Activated naive CD4-positive, alpha-beta T cell treated with anti-CD3 and anti-CD28 coated beads, Interleukin-2, amount 10 ng/mL, durations not matched to agents 7 days and 5 days (primary cell): ENCODE measurements at regions not wholly inside any gene's neighbourhood (a gene's known extent, or its start where the extent isn't known, plus 50 kb on each side); places are given as distances from the start of the nearest gene placed in this dataset.

Source experiments
- CTCF ChIA-PET: fragments of 350-600 bp; sonication (Branson Sonifier 250); formaldehyde crosslinking; loops from one replicate; lab custom pipeline; 2021; ENCODE audit warnings: antibody characterized with exemption; lab: Charles Lee
- DNase-seq: peaks from one replicate; pipeline ENCODE4 v3.0.0-alpha.2; 2020
- H3K27ac Mint-ChIP-seq: one replicate; pipeline ENCODE4 v1.8.0; 2021; ENCODE audit warnings: mild to moderate bottlenecking, moderate library complexity, mixed read lengths
- H3K27me3 Mint-ChIP-seq: one replicate; pipeline ENCODE4 v1.8.0; 2021; ENCODE audit warnings: mild to moderate bottlenecking, mixed read lengths
- H3K36me3 Mint-ChIP-seq: one replicate; pipeline ENCODE4 v1.8.0; 2021; ENCODE audit warnings: mixed read lengths
- H3K4me1 Mint-ChIP-seq: one replicate; pipeline ENCODE4 v1.8.0; 2021; ENCODE audit warnings: mixed read lengths
- H3K4me3 Mint-ChIP-seq: one replicate; pipeline ENCODE4 v1.8.0; 2021; ENCODE audit warnings: mild to moderate bottlenecking, moderate library complexity, mixed read lengths
- H3K9me3 Mint-ChIP-seq: one replicate; pipeline ENCODE4 v1.8.0; 2021; ENCODE audit warnings: mixed read lengths

DNA sequence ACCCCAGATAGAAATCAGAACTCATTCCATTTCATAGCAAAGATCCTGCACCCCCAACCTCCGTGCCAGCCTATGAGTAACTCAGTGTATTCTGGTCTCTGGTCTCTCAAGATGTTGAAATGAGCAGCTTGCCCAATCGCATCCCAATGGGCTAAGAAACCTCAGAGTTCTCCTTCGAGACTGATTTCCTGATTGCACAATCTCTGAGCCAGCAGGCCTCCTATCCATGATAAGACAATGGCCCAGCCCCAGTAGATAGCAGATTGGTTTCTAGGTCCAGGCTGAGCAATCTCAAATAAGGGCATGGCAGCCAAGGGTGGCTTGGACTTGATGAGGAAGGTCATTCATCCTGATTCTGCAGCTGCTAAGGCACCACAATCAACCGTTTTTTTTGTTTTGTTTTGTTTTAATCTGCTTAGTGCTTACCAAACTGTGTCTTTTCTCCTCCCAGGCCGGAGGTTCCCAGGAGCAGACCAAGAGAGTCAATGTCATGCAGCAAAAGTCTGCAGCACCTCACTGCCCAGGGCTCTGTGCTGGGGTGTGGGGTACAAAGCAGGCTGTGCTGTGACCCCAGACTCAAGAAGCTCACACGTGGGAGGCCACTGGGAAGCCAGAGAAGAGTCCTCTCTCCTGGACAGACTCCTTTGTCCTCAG lies 125.1 kb upstream of the NXT1 start:
- Mint-ChIP-seq H3K4me1 (no peaks in the 10 kb centered on the region), H3K27ac (no peak overlapping the region), H3K4me3 (no peak overlapping the region), H3K9me3 (peaks cover 7% of the 10 kb centered on the region), H3K27me3 (no peaks in the 10 kb centered on the region), H3K36me3 (no peaks in the 10 kb centered on the region)
- CTCF ChIA-PET, result no interaction called here
- DNase-seq, result no peak

DNA sequence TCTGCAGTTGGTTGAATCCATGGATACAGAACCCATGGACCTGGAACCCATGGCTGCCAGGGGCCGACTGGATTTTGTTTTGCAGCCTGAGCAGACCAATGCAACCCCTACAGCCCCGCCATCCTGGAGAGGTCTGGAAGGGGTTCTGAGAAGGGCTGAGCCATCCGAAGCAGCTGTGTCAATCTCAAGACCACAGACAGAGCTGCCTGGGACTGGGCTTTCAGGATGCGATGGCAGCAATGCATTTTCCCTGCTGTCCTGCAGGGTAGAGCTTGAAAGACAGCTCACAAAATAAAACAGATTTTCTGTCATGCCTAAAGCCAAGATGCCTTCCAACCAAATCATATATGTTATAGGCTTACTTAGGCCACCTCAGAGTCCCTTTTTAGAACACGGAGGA lies 125.8 kb upstream of the NXT1 start:
- peaks cover 7% of the 10 kb centered on the region for H3K9me3 Mint-ChIP-seq
- H3K27me3 Mint-ChIP-seq, result no peaks in the 10 kb centered on the region
- H3K27ac Mint-ChIP-seq, result no peak overlapping the region
- H3K4me1 Mint-ChIP-seq, result no peaks in the 10 kb centered on the region
- H3K36me3 Mint-ChIP-seq, result no peaks in the 10 kb centered on the region
- CTCF ChIA-PET, result no interaction called here
- no peak overlapping the region for H3K4me3 Mint-ChIP-seq
- DNase-seq, result no peak

DNA sequence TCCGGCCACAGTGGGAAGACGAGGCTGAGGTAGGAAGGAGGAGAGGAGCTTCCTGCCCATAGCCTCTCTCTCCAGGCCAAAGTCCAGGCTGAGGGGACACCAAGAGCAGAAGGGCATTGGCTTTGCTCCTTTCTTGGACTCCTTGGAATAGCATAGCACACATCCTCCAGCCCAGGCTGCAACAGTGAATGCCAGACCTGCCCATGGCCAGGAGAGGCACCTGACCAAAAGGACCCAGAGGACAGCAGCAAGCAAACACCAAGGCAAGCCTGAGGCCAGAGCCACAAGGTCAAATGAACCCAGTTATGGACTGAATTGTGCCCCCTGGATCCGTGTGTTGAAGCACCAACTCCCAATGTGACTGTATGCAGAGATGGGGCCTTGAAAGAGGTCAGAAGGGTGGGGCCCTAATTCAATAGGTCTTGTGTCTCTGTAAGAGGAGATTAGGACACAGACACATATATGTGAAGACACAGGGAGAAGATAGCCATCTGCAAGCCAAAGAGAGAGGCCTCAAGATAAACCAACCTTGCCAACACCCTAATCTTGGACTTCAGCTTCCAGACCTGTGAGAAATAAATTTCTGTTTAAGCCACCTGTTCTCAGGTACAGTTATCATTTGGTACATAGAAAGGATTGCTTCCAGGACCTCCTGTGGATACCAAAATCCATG lies 126.5 kb upstream of the NXT1 start:
- H3K27ac Mint-ChIP-seq, result no peak overlapping the region
- no peak for DNase-seq
- no peaks in the 10 kb centered on the region for H3K27me3 Mint-ChIP-seq
- H3K9me3 Mint-ChIP-seq, result peaks cover 7% of the 10 kb centered on the region
- H3K4me3 Mint-ChIP-seq, result no peak overlapping the region
- H3K36me3 Mint-ChIP-seq, result no peaks in the 10 kb centered on the region
- CTCF ChIA-PET, result no interaction called here
- H3K4me1 Mint-ChIP-seq, result no peaks in the 10 kb centered on the region

- Mint-ChIP-seq H3K4me1 (no peaks in the 10 kb centered on the region), H3K36me3 (no peaks in the 10 kb centered on the region), H3K9me3 (peaks cover 7% of the 10 kb centered on the region), H3K27me3 (no peaks in the 10 kb centered on the region), H3K4me3 (no peak overlapping the region), H3K27ac (no peak overlapping the region)
- CTCF ChIA-PET, result interaction anchor here (1.4 kb wide), 1 partner anchor 12 kb away, joined by 5 read pairs; no protein-coding TSS in a partner anchor
- DNase-seq, result no peak
These were observed 127.9 kb upstream of the NXT1 start for GRCh38 chr20:23222531-23223200.

GRCh38 chr20:23217023-23217422 lies 130.9 kb upstream of the CD93 start:
- no peak overlapping the region for H3K4me3 Mint-ChIP-seq
- CTCF ChIA-PET, result no interaction called here

DNA sequence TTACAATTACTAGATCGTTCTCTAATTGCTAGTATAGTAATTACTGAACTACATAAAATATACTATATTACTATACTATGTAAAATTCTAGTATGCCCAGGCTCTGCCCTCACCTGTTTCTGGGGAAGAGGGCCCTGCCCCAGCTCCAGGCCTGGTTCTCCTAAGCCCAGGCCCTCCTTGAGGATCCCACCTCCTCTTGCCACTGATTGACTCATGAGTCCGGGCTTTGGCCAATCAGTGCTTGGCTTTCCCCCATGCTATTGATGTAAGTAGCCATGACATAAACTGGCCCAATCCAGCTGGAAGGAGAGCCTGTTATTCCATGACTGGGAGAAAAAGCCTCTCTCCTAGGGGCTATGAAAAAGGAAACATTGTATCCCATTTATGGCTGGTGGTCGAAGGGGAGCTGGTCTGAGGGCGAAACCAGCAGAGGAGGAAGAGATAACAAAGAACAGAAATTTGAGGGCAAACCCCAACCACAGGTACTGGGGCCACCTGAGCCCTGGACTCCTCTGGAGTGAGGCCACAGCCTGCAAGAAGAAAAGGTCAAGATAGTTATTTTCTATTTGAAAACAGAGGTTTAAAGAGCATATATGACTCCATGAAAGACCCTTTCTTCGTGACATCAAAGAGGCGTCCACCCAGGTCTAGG lies 129.3 kb upstream of the CD93 start:
- H3K4me3 Mint-ChIP-seq, result no peak overlapping the region
- H3K27me3 Mint-ChIP-seq, result no peaks in the 10 kb centered on the region
- H3K36me3 Mint-ChIP-seq, result no peaks in the 10 kb centered on the region
- no peaks in the 10 kb centered on the region for H3K9me3 Mint-ChIP-seq
- DNase-seq, result no peak
- H3K4me1 Mint-ChIP-seq, result no peaks in the 10 kb centered on the region
- CTCF ChIA-PET, result no interaction called here
- H3K27ac Mint-ChIP-seq, result no peak overlapping the region

More at GRCh38 chr20:23217023-23217422, 130.9 kb upstream of the CD93 start:
- Mint-ChIP-seq H3K27ac (no peak overlapping the region), H3K36me3 (no peaks in the 10 kb centered on the region), H3K27me3 (no peaks in the 10 kb centered on the region), H3K9me3 (peaks cover 5% of the 10 kb centered on the region), H3K4me1 (no peaks in the 10 kb centered on the region)
- no peak for DNase-seq

- DNase-seq, result no peak
- no peaks in the 10 kb centered on the region for H3K27me3 Mint-ChIP-seq
- H3K36me3 Mint-ChIP-seq, result no peaks in the 10 kb centered on the region
- H3K4me1 Mint-ChIP-seq, result no peaks in the 10 kb centered on the region
- no peak overlapping the region for H3K4me3 Mint-ChIP-seq
- no peaks in the 10 kb centered on the region for H3K9me3 Mint-ChIP-seq
- CTCF ChIA-PET, result no interaction called here
- no peak overlapping the region for H3K27ac Mint-ChIP-seq
These were observed 128.8 kb upstream of the CD93 start for GRCh38 chr20:23214903-23215302.

- Mint-ChIP-seq H3K36me3 (no peaks in the 10 kb centered on the region), H3K9me3 (no peaks in the 10 kb centered on the region), H3K27me3 (no peaks in the 10 kb centered on the region), H3K4me1 (no peaks in the 10 kb centered on the region), H3K27ac (no peak overlapping the region), H3K4me3 (no peak overlapping the region)
- CTCF ChIA-PET, result no interaction called here
- DNase-seq, result no peak
These were observed 126.4 kb upstream of the CD93 start for GRCh38 chr20:23212464-23212995.

DNA sequence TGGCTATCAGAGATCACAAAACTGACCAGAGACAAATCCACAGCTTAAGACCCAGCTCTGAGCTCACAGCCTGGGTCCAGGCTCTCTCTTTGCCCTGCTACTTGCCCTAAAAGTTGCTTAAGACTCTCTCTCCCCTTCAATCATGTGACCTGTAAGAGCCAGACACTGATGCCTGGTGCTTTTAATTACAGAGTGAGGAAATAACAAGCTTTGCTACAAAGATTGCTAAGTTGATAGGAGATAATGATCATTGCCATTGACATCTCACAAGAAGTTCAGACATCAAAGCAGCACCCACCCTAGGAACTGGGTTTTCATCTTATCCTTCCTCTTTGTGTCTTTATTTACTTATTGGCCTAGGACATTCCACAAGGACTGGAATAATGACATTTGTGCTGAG lies 125.9 kb upstream of the CD93 start:
- Mint-ChIP-seq H3K36me3 (no peaks in the 10 kb centered on the region), H3K4me1 (no peaks in the 10 kb centered on the region), H3K27me3 (peaks cover 3% of the 10 kb centered on the region), H3K9me3 (no peaks in the 10 kb centered on the region), H3K4me3 (no peak overlapping the region), H3K27ac (no peak overlapping the region)
- CTCF ChIA-PET, result no interaction called here
- DNase-seq, result no peak

GRCh38 chr20:23211164-23211563 lies 125.0 kb upstream of the CD93 start:
- DNase-seq, result no peak
- no peaks in the 10 kb centered on the region for H3K36me3 Mint-ChIP-seq
- H3K9me3 Mint-ChIP-seq, result no peaks in the 10 kb centered on the region
- no peak overlapping the region for H3K4me3 Mint-ChIP-seq
- CTCF ChIA-PET, result interaction anchor here (1.1 kb wide), 1 partner anchor 10 kb away, joined by 4 read pairs; no protein-coding TSS in a partner anchor
- H3K27ac Mint-ChIP-seq, result no peak overlapping the region
- peaks cover 3% of the 10 kb centered on the region for H3K27me3 Mint-ChIP-seq
- no peaks in the 10 kb centered on the region for H3K4me1 Mint-ChIP-seq

- H3K4me1 Mint-ChIP-seq, result no peaks in the 10 kb centered on the region
- H3K4me3 Mint-ChIP-seq, result no peak overlapping the region
- CTCF ChIA-PET, result interaction anchor here (2.3 kb wide), 1 partner anchor 27 kb away, joined by 5 read pairs; no protein-coding TSS in a partner anchor
- H3K36me3 Mint-ChIP-seq, result no peaks in the 10 kb centered on the region
- H3K9me3 Mint-ChIP-seq, result no peaks in the 10 kb centered on the region
- no peak for DNase-seq
- H3K27ac Mint-ChIP-seq, result no peak overlapping the region
- H3K27me3 Mint-ChIP-seq, result peaks cover 8% of the 10 kb centered on the region
These were observed 121.9 kb upstream of the CD93 start for GRCh38 chr20:23207826-23208540.

DNA sequence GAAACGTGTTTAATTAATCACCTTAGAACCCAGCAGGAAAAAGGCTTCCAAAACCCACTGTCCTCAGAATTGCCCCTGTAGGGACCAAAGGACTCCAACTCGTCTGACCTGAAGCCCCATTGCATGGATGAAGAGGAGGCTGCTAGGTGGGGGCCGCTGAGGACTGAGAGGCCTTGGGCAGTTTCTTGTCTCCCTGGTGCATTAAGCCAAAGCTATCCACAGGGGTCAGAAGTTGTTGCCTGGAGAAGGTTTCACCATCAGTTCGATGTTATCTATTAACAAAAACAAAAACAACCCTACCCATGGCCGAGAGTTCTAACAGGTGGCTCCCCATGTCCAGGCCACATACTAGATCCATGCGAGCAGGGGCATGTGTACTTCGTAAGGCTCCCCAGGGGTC lies 120.9 kb upstream of the CD93 start:
- Mint-ChIP-seq H3K9me3 (no peaks in the 10 kb centered on the region), H3K4me1 (no peaks in the 10 kb centered on the region), H3K27ac (no peak overlapping the region), H3K36me3 (no peaks in the 10 kb centered on the region), H3K4me3 (no peak overlapping the region), H3K27me3 (peaks cover 8% of the 10 kb centered on the region)
- DNase-seq, result no peak
- CTCF ChIA-PET, result interaction anchor here (2.3 kb wide), 1 partner anchor 28 kb away, joined by 5 read pairs; no protein-coding TSS in a partner anchor

- Mint-ChIP-seq H3K36me3 (no peaks in the 10 kb centered on the region), H3K27ac (no peak overlapping the region), H3K27me3 (peaks cover 12% of the 10 kb centered on the region), H3K4me1 (no peaks in the 10 kb centered on the region), H3K9me3 (no peaks in the 10 kb centered on the region), H3K4me3 (no peak overlapping the region)
- no peak for DNase-seq
- CTCF ChIA-PET, result interaction anchor here (2.3 kb wide), 1 partner anchor 29 kb away, joined by 5 read pairs; no protein-coding TSS in a partner anchor
These were observed 119.9 kb upstream of the CD93 start for GRCh38 chr20:23206061-23206460.
